GM04503 (cell line): ENCODE measurements at regions not wholly inside any gene's neighbourhood (a gene's known extent, or its start where the extent isn't known, plus 50 kb on each side); places are given as distances from the start of the nearest gene placed in this dataset.
A peak's percentile ranks its signal among the peaks of the same experiment; 100 is the strongest.

Experiments
- DNase-seq: peaks from one replicate; pipeline ENCODE4 v3.0.0-alpha.2; 2012; ENCODE audit warnings: low read depth

DNA sequence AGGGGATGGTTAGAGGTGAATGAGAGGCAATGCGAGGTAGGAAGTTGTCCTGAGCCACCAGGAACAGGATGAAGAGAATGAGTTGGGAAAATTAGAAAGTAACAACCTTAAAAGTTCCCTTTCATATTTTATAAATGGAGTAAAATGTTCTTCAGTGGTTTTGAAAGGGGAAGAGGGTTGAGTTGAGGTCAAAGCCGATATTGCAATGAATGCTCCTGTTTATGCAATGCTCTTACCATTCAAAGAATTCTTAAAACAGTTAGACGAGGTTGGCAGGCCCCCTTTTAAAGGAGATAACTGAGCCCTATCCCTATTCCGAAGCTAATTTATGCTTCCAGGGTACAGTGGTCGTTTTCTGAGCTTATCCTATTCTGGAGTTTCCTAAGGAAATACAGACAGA, 2110.3 kb upstream of the CELF4 start:
- no peak for DNase-seq

DNA sequence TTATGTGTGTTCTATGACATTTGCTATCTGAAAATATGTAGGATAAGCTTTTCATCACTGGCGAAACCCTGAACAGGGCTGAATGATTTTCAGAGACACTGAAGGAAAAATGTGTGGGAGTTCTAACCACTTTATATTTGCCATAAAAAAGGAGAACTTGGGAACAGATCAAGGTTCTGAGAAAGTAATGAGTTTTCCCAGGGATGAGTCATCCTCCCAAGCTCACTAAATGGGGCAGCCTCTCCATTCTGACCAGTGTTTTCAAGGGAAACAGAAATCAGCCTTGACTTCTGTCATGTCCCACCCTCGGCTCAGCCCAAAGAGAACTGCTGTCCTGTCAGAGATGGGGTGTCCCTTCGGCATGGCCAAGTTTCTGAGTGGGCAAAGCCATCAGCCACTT, 2109.8 kb upstream of the CELF4 start:
- peak; percentile 13 for DNase-seq

DNA sequence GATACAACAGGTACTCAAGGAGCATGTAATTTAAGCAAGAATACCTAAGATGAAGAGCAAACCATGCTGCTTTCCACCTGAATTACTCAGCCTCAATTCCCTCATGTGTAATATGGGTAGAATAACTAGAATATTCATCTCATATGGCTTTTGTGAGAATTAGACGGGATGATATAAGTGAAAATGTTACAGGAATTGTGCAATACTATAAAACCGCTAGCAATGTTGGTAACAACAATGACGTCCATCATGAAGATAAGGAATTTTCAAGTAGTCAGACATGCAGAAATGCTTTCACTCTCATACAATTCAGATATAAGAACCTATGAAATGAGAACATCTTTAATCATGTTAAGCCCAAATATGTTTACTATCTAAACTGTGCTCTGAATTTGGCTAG, 2106.6 kb upstream of the CELF4 start:
- DNase-seq, result no peak

DNA sequence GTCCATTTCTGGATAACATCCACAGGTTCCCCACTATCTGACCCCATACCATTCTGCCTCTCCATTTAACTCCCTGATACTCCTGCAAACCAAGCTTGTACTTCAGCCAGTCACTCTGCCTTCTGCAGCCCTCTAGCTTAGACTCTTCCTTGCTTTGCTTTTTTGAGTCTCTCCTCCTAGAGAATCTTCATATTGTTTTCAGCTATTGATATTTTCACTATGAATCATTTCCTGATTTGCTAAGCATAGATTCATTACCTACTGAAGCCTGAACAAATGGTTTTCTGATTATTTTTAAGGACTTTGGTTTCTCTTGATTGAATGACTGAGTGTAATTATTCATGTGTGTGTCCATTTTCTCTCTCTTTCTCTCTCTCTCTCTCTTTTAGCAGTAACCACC, 2102.3 kb upstream of the CELF4 start:
- DNase-seq, result no peak

DNA sequence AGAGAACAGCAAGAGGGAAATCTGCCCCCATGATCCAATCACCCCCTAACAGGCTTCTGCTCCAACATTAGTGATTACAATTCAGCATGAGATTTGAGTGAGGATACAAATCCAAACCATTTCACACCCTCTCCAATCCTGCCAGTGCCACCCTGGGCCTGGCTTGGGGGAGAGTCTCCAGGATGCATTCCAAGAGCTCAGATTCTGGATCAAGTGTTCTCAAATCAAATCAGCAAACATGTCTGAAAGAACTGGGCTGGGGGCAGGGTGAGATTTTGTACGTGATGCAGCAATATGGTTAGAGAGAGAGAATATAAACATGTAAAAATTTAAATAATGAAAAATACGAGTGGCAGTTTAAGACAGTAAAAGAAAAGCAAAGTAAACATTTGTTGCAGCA, 2100.9 kb upstream of the CELF4 start:
- no peak for DNase-seq

DNA sequence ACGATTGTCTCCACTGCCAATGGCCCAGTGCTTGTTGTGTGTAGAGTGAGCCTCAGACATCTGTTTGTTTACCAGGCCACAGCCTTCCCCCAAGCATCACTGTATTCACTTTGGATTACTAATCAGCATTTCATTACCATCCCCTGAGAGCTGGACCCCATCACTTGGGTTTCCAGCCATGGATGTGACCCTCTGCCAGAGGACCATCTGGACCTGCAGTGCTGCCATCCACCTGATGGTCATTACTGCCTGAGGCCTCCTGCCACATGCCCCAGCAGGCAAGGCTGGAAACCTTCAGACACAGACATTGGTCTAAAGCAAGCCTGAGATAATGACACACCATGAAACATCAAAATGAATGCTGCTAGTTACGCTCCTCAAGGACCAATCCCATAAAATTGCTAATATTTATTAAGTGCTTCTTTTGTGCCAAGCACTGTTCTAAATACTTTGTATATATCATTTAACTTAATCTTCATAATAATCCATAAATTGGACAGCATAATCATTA, 2096.3 kb upstream of the CELF4 start:
- DNase-seq, result no peak

DNA sequence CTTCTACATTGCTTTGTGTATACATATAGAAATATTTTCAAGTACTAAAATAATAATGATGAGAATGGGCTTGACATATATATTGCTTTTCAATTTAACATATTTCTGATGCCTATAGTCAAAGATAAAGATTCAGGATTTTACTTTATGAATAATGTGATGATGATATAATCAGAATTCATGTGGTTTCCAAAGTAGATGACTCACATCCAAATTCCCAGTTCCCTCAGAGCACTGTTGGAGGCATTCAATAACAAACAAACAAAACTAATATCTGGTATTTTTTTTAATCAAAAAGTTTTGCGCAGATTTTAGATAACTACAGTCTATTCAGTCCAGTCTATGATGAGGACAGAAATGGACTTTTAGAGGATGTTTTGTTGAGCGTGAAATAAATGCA, 2094.5 kb upstream of the CELF4 start:
- DNase-seq, result no peak

DNA sequence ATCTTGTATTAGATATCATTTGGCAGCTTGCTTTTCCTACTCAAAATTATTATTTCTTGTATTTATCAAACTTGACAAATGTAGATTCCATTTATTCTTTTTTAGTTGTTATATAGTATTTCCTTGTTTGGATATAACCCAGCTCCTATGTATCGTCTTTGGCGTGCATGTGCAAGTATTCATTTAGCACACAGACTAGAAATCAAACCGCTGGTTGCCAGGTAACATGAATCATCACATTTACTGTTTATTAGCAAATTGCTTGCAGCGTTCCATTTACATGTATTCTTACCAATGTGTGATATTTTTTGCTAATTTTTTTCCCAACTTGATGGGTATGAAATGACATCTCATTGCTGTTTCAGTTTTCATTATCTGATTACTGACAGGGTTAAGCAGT, 2089.7 kb upstream of the CELF4 start:
- DNase-seq, result no peak

DNA sequence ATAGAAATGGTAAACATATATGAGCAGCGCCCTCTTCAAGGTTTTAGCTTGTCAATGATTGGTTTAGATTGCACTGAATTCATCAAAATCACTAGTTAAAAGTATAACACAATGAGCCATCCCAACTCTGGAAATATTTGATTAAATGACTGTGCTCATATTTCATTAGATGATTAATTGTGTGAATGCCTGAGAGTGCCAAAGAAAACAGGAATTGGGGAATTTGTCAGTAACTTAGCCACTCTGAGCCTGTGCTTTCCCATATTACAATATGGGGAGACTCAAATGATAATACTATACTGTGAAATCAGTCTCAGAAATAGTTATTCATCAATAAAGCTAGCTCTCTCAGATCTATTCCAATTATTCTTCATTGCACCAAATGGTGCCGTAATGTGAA, 2087.6 kb upstream of the CELF4 start:
- no peak for DNase-seq

DNA sequence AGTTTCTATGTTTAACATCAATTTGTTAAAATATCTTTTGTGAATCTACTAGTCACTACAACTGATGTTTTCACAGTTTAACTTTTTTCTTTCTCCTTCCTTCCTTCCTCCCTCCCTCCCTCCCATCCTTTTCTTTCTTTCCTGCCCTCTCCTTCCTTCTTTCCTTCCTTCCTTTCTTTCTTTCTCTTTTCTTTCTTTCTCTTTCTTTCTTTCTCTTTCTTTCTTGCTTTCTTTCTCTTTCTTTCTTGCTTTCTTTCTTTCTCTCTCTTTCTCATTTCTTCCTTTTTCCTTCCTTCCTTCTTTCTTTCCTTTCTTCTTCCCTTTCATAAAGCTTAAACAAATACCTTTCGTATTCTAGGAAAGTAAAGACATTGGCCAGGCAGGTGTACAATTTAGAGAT, 2083.0 kb upstream of the CELF4 start:
- DNase-seq, result no peak

DNA sequence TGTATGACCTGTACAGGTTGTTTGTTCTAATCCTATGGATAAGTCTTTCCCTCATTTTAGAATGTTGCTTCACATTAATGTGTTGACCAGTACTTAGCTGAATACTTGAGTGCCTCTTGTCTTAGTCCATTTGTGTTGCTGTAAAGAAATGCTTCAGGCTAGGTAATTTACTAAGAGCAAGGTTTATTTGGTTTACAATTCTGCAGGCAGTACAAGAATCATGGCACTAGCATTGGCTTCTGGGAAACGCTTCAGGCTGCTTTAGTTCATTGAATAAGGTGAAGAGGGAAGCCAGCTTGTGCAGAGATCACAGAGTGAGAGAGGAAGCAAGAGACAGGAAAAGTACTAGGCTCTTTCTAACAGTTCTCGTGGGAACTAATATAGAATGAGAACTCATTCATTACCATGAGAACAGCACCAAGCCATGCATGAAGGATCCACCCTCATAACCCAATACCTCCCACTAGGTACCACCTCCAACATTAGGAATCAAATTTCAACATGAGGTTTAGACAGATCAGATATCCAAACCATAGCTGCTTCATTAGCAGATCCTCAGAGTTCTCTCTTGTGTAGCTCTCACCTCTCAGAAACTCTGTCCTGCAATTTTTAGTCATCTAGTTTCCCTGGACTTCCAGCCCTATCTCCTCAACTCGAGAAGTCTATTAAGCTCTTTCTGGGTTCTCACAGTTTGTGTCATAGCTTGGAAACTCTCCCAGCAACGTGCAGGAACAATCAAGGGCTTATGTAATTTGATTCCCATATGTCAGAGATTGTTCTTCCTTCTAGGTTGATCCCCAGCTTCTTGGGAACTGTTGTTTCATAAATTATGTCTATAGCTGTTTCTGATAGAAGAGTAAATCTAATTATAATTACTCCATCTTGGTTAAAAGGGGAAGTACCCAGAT, 2082.3 kb upstream of the CELF4 start:
- peak; percentile 62 for DNase-seq

DNA sequence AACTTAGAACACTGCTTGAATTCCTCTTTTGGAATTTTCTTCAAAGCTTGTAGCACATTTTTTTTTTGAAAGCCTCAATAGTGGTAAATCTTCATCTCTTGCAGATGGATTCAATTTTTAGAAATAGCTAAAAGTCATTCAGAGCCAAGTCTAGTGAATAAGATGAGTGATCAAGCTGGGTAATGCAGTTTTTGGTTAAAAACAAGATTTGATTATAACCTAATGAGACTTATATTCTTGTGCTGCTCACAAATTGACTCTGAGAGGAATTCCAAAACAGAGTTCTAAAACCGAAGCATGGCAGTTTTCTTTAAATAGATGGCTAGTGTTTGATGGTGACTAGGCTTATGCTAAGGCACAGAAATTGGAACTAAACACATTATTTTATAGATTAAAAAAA, 2072.6 kb upstream of the CELF4 start:
- DNase-seq, result no peak

DNA sequence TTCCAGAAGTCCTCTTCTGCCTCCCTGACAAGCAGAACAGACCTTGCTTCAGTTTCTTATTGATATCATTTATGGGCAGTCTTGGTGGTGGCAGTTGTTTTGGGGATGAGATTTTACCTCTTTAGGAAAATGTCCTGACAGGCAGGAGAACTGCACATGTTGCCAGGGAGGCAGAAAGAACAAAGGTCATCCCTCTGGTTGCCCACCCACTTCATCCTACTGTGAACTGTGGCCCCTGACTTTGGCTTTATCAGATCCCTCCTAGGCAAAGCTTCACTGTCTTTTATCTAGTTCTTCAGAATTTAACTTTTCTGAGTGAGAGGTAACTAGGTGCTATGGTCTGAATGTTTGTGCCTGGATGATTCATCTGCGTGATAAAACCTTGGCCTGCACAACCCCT, 2071.3 kb upstream of the CELF4 start:
- DNase-seq, result no peak

DNA sequence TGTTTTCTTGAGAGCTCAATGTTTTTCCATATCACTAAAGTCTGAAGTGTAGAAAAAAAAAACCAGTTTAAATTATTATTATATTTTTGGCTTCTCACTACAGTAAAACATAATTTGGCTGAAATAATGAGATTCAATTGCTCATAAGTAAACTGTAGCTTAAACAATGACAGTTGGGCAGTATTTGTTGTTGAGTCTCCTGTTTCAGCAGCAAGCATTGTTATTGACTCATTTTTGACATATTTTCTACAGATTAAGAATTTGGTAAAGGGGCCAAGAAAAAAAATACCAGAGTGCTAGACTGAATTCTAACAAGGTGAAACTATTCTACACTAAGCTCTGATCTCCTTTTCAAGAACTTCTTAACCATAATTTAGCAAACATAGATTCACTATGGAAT, 2070.4 kb upstream of the CELF4 start:
- no peak for DNase-seq

DNA sequence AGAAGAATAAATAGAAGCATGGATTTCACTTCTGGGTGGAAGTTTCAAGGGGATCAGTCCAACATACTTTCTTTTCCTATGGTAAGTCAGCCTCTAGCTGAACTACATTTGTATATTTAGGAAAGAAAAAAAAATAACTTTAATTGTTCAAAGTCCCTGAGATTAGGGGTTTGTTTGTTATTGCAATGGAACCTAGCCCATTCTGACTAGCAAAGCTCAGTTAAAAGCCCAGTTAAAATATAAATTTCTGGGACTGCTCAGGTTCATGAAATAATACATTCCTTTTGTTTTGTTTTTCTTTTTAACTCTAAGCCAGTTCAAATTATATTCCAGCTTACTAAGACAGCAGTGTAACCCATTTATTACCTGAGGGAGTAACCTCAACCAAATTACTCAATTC, 2069.6 kb upstream of the CELF4 start:
- DNase-seq, result no peak

DNA sequence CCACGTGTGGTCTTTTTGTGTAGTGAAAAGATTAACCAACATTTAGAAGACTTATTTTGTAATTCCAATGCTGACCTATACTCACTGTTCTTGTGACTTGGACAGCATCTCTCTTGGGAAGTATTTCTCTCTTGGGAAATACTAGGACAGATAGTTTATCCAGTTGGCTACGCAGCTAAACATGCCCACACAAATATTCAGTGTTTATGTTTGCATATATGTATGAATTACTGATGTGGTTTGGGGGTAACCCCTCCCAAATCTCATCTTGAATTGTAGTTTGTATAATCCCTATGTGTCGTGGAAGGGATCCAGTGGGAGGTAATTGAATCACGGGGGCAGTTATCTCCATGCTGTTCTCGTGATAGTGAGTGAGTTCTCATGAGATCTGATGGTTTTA, 2062.3 kb upstream of the CELF4 start:
- no peak for DNase-seq

DNA sequence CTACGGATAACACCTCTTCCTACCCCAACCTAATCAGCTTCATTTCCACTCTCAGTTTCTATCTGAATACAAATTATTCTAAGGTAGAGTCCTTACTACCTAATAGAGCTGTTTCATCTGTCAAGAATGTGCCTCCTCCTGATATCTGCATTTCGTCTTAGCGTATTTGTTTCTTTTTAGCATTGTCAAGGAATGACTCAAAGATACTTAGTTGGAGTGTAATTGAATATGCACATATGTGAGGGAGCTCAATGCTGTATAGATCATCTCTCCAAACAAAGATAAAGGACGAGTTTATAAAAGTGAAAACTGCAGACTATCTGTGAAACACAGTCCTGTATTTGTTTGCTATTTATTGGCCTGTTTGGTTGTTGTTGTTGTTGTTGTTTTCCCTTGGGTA, 2059.4 kb upstream of the CELF4 start:
- DNase-seq, result no peak

DNA sequence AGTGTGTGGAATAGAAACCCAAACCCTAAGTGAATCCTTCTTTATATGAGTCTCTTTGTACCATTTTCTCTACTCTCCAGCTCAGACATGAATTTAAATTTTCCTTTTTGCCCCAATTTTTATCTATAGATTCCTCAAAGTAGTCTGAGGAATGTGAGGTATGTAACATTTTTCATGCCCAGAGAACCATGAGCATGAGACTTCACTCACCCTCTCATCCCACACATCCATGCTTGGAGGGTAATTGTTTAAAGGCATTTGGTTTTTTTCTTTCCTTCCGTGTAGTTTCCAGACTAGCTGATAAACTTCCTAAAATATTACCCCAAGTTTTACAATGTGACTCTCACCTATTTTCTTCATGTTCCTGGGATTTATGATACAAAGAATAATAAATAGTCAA, 2056.8 kb upstream of the CELF4 start:
- DNase-seq, result no peak

DNA sequence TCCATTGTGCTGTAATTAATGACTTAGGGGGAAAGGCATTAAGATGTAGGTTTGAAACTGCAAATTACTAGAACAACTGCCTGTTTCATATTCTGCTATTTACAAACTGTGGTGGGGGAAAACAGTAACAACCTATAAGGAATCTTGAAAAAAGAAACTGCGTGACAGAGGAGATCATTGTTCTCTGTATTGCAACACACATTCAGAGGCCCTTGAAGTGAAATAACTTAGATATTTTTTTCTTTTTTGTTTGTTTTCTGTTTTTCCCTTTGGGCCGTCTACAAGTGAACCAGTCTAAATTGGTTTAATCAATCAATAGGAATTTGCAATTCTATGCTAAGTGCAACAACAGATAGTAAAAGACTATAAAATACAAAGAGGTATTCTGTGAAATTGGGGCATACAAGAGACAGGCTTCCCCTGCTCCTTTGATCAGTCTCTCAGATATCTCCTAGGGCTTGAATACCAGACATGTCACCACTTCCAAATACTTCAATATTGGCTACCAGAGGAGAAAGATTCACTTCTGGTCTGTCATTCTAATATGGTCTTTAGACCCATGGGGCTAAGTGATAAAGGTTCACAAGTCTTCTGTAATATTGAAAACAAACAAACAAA, 2055.1 kb upstream of the CELF4 start:
- DNase-seq, result no peak

DNA sequence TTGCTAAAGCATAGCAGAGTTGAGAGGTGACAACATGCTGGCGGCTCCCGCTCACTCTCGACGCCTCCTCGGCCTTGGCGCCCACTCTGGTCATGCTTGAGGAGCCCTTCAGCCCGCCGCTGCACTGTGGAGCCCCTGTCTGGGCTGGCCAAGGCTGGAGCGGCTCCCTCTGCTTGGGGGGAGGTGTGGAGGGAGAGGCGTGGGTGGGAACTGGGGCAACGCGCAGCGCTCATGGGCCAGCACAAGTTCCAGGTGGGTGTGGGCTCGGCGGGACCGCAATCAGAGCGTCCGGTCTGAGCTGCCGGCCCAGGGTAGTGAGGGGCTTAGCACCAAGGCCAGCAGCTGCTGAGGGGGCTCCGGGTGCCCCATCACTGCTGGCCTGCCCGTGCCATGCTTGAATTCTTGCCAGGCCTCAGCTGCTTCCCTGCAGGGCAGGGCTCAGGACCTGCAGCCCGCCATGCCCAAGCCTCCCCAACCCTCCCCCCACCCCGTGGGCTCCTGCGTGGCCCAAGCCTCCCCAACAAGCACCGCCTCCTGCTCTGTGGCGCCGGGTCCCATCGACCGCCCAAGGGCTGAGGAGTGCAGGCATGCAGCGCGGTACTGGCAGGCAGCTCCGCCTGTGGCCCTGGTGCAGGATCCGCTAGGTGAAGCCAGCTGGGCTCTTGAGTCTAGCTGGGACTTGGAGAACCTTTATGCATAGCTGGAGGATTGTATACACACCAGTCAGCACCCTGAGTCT, 2052.8 kb upstream of the CELF4 start:
- no peak for DNase-seq

DNA sequence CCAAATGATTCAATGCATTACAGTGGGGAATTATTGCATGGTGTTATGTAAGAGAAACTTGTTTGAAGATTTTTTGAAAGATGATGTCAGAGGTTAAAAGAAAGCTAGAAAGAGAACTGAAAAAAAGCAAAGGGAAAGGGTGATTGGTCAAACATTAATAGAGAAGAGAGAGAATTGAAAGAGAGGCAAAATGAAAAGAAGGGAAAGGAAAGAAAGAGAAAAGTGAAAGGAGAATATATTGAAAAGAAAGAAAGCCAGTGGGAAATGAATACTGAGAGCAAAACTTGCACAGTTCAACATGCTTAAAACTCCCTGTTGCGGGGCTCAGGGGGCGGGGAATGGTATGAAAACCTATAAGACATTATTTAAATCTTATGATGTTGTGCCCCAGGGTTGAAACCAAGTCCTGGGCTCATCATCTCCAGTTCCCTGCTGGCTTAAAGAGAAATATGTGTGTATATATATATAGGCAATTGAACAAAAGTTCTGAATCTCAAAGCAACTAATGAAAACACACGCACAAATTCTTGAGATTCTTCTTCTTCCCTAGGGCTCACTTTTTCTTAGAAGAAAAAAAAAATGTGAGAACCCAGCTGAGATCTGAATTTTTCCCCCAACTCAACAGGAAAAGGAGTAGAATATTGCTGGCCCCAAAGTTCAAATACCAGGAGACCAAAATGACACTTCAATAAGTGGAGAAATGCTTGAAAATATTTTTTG, 2045.9 kb upstream of the CELF4 start:
- no peak for DNase-seq

DNA sequence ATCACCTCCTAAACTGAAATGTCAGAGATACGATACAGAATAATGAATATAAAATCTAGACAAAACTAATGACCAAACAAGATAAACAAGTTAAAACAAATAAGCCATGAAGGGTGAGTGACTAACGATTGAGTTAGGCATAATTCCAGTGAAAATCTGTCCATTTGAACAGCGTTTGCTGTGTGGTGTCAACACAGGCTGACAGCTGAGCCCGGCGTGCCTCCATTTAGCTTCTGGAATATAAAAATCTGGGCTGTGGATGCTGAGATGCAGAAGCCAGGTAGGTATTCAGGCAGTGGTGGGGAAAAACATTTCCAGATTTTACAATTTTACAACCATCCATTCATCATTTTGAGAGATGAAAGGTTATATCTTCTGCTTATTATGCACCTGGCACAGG, 2041.4 kb upstream of the CELF4 start:
- no peak for DNase-seq
